Brain pericyte (primary cell): ENCODE measurements at regions not wholly inside any gene's neighbourhood (a gene's known extent, or its start where the extent isn't known, plus 50 kb on each side); places are given as distances from the start of the nearest gene placed in this dataset.
A peak's percentile ranks its signal among the peaks of the same experiment; 100 is the strongest.

Experiments used
- DNase-seq: peaks from one replicate; pipeline ENCODE4 v3.0.0-alpha.2; 2012; ENCODE audit warnings: low read depth, low spot score

GRCh38 chr1:39085174-39085573, 59.0 kb downstream of the NDUFS5 start:
- no peak for DNase-seq

- no peak for DNase-seq
Measured at GRCh38 chr1:39086386-39086785, 60.2 kb downstream of the NDUFS5 start.

GRCh38 chr1:39086865-39087409, 60.8 kb downstream of the NDUFS5 start:
- no peak for DNase-seq

GRCh38 chr1:39087435-39087834, 61.3 kb downstream of the NDUFS5 start:
- no peak for DNase-seq

- DNase-seq = no peak
Measured at GRCh38 chr1:39088658-39089057, 62.5 kb downstream of the NDUFS5 start.

GRCh38 chr1:39089931-39090521, 63.9 kb downstream of the NDUFS5 start:
- no peak for DNase-seq

GRCh38 chr1:39090757-39091380, 64.7 kb downstream of the NDUFS5 start:
- no peak for DNase-seq

GRCh38 chr1:39091845-39092645, 65.9 kb downstream of the NDUFS5 start:
- no peak for DNase-seq

- no peak for DNase-seq
Measured at GRCh38 chr1:39094685-39095084, 68.5 kb downstream of the NDUFS5 start.

GRCh38 chr1:39098546-39099250, 72.5 kb downstream of the NDUFS5 start:
- DNase-seq = peak; percentile 60

- no peak for DNase-seq
Measured at GRCh38 chr1:39102537-39103327, 76.6 kb downstream of the NDUFS5 start.

GRCh38 chr1:39103328-39104157, 77.4 kb downstream of the NDUFS5 start:
- DNase-seq = no peak

GRCh38 chr1:39104158-39105060, 78.3 kb downstream of the NDUFS5 start:
- DNase-seq = no peak

- no peak for DNase-seq
Measured at GRCh38 chr1:39105061-39105840, 79.1 kb downstream of the NDUFS5 start.

GRCh38 chr1:39105841-39106765, 80.0 kb downstream of the NDUFS5 start:
- DNase-seq = no peak

- DNase-seq = no peak
Measured at GRCh38 chr1:39106801-39107327, 80.7 kb downstream of the NDUFS5 start.
